ENCODE measurements at regions not wholly inside any gene's neighbourhood (a gene's known extent, or its start where the extent isn't known, plus 50 kb on each side); places are given as distances from the start of the nearest gene placed in this dataset.

DNA sequence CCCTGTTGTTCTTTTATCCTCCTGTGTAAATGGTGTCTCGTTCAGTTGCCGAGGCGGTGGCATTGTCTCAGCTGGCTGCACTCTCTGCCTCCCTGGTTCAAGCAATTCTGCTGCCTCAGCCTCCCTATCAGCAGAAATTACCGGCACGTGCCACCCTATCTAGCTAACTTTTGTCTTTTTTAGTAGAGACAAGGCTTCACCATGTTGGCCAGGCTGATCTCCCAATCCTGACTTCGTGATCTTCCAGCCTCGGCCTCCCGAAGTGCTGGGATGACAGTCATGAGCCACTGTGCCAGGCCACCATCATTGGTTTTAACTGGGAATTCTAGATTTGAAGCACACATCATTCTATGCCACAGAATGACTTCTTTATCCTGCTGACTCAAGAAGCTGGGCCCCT lies 175.3 kb upstream of the ALG10B start:
- no peak for DNase-seq

DNA sequence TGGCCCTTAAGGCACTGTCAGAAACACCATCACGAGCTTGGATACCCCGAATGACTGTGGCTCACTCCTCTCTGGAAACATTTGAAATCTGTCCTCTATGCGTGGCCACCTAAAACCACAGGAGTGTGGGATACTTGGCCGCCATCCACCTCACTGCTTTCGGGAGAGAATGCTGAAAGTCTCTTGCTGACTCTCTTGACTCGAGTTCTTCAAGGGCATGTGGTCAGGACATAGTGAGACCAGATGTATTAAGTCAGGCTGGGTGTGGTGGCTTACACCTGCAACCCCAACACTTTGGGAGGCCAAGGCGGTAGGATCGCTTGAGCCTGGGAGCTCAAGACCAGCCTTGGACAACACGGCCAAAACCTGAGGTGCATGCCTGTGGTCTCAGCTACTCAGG lies 174.7 kb upstream of the ALG10B start:
- no peak for DNase-seq

DNA sequence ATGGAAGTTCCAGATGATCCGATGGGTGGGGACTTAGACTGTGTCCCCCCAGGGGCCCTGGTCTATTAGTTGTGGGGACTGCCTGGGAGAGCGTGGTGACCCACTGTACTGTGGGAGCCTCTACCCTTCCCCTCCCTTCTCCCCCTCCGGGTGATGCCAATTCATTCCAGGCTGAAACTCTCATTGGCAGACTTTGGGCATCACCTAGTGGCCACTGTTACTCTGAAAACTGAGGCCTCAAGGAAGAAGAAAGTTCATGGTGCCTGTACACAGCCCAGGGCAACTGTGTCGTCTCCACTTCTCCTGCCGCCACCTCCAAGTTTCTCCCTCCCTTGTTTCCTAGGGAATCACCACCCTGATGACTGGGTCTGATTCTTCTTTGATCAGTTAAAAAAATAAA lies 173.6 kb upstream of the ALG10B start:
- no peak for DNase-seq

DNA sequence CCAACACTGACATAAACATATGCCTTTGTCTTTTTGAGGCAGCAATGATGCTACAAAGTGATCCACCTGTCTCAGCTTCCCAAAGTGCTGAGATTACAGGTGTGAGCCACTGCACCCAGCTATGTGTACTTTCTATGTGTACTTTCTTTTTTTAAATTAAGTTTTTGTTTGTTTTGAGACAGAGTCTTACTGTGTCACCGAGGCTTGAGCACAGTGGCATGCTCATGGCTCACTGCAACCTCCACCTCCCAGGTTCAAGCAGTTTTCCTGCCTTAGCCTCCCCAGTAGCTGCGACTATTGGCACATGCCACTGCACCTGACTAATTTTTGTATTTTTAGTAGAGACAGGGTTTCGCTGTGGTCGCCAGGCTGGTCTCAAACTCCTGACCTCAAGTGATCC lies 172.5 kb upstream of the ALG10B start:
- DNase-seq, result no peak

DNA sequence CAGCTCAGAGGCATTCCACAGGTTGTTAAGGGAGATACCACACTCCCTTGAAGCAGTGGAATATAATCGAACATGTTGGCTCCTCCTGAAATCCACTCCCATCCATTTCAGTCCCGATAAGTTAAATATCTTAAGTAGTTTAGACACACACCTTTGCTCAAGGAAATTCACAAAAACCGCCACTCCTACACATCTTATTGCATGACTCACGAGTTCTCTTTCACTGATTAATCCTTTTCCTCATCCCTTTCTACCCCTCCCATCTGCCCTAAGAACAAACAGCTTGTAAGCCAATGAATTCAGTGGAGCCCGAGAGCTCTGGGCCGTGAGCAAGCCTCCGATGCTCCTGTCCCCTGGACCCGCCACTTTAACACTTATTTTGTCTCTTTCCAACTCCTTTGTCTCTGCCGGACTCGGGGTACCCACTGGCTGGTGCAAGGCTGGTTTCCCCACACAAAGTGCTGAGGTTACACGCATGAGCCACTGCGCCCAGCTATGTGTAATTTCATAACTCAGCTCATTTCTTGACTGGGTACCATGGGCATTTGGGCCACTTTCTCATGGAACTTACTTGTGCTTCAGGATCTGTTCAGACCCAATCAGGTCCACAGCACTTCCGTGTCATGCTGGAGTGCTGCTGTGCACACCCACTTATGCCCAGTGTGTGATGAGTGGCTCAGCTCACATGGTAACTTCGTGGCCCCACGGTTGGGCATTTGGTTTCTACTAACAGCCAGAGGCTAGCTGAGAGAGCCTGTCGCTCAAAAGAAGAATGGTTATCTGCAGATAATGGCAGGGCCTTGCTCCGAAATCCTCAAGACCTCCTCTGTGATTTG lies 171.8 kb upstream of the ALG10B start:
- no peak for DNase-seq

DNA sequence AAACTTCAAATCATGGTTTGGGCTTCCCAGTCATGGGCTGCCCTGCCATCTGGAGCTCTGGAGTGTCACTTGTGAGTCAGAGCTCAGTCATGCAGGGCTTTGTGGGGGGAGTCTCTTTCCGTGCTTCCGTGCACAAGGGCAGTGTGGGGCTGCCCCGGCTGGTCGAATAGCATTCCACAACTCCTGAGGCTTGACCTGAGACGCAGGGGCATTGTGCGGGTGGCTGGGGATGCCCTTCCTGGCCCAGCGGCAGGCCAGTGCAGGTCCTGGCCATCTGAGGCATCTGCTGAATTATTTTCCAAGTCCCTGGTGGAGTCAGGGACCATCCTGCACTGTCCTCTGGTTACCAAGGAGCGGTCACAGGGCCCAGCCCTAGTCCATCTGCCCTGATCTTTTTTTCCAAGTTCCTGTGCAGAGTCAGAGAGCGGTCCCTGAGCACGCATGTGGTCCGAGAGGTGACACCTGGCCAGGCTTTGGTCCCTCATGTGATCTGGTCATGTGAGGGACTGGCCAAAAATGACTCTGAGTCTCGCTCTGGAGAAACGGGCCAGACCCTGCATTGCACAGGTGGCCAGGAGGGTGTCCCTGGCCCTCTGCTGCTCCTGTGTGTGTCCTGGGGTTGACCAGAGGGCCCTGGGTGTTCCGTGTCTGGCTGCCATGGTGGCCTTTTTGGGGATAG lies 167.0 kb upstream of the ALG10B start:
- no peak for DNase-seq

DNA sequence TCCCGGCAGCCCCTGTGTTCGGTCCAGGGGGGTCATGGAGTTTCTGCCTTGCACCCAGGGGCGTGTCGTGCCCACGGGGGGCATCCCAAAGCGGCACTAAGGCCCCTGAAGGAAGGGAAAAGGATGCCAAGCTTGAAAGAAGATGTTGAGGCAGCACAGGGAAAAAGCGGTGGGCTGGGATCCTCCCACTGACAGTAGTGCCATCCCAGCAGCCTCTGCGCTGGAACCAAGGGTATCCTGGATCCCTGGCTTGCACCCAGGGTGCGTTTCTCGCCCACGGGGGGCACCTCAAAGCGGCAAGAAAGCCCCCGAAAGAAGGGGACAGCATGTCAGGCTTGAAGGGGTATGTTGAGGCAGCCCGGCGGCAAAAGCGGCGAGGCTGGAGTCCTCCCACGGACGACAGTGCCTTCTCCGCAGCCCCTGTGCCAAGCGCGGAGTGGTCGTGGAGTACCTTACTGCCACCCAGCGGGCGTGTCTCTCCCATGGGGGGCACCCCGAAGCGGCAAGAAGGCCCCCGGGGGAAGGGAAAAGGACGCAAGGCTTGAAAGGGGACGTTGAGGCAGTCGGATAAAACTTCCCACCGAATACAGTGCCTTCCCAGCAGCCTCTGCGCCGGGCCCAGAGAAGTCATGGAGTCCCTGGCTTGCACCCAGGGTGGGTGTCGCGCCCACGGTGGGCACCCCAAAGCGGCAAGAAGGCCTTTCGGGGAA lies 164.4 kb upstream of the ALG10B start:
- DNase-seq, result no peak

DNA sequence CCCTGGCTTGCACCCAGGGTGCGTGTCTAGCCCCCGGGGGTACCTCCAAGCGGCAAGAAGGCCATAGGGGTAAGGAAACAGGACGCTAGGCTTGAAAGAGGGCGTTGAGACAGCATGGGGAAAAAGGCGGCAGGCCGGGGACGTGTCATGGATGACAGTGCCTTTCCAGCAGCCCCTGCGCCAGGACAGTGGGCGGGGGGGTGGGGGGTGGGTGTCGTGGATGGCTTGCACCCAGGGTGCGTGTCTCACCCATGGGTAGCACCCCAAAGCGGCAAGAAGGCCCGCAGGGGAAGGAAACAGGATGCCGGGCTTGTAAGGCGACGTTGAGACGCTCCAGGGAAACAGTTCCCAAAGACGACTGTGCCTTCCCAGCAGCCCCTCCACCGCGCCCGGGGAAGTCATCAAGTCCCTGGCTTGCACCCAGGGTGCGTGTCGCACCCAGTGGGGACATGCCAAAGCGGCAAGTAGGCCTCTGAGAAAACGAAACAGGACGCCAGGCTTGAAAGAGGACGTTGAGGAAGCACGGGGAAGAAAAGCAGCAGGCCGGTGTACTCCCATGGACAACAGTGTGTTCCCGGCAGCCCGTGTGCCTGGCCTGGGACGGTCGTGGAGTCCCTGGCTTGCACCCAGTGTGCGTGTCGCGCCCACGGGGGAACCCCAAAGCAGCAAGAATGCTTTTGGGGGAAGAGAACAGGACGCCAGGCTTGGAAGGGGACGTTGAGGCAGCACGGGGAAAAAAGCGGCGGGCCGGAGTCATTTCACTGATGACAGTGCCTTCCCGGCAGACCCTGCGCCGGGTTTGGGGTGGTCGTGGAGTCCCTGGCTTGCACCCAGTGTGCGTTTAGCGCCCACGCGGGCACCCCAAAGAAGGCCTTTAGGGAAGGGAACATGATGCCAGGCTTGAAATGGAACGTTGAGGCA lies 163.5 kb upstream of the ALG10B start:
- no peak for DNase-seq

DNA sequence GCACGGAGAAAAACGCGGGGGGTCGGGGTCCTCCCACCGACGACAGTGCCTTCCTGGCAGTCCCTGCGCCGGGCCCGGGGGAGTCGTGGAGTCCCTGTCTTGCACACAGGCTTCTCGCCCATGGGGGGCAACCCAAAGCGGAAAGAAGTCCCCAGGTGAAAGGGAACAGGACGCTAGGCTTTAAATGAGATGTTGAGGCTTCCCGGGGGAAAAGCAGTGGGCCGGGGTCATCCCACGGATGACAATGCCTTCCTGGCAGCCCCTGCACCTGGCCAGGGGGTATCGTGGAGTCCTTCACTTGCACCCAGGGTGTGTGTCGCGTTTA lies 162.9 kb upstream of the ALG10B start:
- no peak for DNase-seq

DNA sequence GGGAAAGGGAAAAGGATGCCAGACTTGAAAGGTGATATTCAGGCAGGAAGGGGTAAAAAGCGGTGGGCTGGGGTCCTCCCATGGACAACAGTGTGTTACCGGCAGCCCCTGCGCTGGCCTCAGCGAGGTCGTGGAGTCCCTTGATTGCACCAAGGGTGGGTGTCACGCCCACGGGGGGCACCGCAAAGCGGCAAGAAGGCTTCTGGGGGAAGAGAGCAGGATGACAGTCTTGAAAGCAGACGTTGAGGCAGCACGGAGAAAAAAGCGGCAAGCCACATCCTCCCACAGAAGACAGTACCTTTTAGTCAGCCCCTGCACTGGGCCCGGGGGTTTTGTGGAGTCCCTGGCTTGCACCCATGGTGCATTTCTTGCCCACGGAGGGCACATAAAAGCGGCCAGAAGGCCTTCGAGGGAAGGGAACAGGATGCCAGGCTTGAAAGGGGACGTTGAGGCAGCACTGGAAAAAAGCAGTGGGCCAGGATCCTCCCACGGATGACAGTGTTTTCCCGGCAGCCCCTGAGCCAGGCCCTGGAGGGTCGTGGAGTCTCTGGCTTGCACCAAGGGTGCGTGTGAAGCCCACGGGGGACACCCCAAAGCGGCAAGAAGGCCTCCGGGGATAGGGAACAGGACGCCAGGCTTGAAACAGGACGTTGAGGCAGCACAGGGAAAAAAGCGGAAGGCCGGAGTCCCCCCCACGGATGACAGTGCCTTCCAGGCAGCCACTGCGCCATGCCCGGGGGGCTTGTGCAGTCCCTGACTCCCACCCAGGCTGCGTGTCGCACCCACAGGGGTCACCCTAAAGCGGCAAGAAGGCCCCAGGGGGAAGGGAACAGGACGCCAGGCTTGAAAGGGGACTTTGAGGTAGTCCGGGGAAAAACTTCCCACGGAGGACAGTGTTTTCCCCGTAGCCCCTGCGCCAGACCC lies 162.2 kb upstream of the ALG10B start:
- DNase-seq, result no peak

DNA sequence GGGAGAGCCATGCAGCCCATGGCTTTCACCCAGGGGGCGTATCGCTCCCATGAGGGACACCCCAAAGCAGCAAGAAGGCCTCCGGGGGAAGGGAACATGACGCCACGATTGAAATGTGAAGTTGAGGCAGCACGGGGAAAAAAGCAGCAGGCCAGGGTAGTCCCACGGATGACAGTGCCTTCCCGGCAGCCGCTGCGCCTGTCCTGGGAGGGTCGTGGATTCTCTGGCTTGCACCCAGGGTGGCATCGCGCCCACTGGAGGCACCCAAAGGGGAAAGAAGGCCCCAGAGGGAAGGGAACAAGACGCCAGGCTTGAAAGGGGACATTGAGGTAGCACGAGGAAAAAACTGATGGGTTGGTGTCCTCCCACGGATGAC lies 161.6 kb upstream of the ALG10B start:
- no peak for DNase-seq

DNA sequence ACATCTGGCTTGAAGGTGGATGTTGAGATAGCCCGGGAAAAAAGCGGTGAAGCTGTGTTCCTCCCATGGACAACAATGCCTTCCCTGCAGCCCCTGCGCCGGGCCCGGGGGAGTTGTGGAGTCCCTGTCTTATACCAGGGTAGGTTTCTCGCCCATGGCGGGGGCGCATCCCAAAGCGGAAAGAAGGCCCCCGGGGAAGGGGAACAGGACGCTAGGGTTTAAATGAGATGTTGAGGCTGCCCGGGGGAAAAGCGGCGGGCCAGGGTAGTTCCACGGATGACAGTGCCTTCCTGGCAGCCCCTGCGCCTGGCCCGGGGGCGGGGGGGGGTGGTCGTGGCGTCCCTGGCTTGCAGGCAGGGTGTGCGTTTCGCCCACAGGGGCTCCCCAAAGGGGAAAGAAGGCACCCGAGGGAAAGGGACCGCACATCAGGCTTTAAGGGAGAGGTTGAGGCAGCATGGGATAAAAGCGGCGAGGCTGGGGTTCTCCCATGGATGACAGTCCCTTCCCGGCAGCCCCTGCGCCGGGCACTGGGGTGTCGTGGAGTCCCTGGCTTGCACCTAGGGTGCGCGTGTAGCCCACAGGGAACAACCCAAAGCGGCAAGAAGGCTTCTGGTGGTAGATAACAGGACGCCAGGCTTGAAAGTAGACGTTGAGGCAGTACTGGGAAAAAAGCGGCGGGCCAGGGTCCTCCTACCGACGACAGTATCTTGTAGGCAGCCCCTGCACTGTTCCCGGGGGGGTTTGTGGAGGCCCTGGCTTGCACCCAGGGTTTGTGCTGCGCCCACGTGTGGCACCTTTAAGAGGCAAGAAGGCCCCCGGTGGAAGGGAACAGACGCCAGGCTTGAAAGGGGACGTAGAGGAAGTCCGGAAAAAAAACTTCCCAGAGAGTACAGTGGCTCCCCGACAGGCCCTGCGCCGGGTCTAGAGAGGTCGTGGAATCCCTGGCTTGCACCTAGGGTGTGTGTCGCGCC lies 160.8 kb upstream of the ALG10B start:
- no peak for DNase-seq

DNA sequence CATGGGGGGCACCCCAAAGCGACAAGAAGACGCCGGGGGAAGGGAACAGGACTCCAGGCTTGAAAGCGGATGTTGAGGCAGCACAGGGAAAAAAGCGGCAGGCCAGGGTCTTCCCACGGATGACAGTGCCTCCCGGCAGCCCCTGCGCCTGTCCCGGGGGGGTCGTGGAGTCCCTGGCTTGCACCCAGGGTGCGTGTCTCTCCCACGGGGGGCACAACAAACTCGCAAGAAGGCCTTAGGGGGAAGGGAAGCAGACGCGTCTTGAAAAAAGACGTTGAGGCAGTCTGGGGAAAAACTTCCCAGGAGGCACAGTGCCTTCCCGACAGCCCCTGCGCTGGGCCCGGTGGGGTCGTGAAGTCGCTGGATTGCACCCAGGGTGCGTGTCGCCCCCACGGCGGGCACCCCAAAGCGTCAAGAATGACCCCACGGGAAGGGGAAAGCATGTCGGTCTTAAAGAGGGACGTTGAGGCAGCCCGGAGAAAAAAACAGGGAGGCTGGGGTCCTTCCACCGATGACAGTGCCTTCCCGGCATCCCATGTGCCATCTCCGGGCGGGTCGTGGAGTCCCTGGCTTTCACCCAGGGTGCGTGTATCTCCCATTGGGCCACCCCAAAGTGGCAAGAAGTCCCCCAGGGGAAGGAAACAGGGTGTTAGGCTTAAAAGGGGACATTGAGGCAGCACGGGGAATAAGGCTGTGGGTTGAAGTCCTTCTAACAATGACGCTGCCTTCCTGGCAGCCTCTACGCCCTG lies 159.9 kb upstream of the ALG10B start:
- no peak for DNase-seq

DNA sequence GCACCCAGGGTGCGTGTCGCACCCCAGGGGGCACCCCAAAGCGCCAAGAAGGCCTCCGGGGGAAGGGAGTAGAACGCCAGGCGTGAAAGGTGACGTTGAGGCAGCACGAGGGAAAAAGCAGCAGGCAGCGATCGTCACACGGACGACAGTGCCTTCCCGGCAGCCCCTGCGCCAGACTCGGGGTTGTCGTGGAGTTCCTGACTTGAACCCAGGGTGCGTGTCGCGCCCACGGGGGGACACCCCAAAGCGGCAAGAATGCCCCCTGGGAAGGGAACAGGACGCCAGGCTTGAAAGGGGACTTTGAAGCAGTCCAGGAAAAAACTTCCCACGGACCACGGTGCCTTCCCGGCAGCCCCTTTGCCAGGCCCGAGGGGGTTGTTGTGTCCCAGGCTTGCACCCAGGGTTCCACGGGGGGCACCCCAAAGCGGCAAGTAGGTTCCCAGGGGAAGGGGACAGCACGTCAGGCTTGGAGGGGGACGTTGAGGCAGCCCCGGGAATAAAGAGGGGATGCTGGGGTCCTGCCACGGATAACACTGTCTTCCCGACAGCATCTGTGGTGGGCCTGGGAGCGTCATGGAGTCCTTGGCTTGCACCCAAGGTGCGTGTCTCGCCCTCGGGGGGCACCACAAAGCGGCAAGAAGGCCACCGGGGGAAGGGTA lies 159.2 kb upstream of the ALG10B start:
- no peak for DNase-seq

DNA sequence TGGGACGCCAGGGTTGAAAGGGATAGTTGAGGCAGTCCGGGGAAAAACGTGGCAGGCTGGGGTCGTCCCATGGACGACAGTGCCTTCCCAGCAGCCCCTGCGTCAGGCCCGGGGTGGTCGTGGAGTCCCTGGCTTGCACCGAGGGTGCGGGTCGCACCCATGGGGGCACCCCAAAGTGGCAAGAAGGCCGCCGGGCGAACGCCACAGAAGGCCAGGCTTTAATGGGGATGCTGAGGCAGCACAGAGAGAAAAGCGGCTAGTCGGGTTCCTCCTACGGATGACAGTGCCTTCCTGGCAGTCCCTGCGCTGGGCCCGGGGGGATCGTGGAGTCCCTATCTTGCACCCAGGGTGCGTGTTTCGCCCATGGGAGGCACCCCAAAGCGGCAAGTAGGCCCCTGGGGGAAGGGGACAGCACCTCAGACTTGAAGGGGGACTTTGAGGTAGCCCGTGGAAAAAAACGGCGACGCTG lies 158.6 kb upstream of the ALG10B start:
- DNase-seq, result no peak

DNA sequence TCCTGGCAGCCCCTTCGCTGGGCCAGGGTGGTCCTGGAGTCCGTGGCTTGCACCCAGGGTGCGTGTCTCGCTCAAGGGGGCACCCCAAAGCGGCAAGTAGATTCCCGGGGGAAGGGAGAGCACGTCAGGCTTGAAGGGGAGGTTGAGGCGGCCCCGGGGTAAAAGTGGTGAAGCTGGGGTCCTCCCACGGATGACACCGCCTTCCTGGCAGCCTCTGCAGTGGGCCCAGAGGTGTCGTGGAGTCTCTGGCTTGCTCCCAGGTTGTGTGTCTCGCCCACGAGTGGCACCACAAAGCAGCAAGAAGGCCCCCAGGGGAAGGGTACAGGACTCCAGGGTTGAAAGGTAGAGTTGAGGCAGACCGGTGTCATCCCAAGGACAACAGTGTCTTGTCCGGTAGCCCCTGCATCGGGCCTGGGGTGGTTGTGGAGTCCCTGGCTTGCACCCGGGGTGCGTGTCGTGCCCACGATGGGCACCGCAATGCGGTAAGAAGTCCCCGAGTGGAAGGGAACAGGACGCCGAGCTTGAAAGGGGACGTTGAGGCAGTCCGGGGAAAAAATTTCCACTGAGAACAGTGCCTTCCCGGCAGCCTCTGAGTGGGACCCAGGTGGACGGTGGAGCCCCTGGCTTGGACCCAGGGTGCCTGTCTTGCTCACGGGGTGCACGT lies 158.0 kb upstream of the ALG10B start:
- DNase-seq, result no peak

DNA sequence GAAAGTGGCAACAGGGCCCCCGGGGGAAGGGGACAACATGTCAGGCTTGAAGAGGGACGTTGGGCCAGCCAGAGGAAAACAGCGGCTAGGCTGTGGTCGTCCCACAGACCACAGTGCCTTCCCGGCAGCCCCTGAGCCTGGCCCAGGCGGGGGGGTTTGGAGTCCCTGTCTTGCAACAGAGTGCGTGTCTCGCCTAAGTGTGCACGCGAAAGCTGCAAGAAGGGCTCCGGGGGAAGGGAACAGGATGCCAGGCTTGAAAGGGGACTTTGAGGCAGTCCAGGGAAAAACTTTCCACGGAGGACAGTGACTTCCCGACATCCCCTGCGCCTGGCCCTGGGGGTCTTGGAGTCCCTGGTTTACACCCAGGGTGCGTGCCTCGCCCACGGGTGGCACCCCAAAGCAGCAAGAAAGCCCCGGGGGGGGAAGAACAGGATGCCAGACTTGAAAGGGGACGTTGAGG lies 157.5 kb upstream of the ALG10B start:
- DNase-seq, result no peak

DNA sequence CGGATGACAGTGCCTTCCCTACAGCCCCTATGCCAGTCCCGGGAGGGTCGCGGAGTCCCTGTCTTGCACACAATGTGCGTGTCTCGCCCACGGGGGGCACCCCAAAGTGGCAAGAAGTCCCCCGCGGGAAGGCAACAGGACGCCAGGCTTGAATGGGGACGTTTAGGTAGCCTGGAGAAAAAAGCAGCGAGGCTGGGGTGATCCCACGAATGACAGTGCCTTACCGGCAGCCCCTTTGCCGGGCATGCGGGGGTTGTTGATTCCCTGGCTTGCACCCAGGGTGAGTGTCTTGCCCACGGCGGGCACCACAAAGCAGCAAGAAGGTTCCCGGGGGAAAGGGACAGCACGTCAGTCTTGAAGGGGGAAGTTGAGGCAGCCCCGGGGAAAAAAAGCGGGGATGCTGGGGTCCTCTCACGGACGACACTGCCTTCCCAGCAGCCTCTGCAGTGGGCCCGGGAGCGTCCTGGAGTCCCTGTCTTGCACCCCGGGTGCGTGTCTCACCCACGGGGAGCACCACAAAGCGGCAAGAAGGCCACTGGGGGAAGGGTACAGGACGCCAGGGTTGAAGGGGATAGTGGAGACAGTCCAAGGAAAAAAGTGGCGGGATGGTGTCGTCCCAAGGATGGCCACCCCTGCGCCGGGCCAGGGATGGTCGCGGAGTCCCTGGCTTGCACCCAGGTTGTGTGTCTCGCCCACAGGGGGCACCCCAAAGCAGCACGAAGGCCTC lies 156.8 kb upstream of the ALG10B start:
- DNase-seq, result no peak

Data from inflammatory macrophage treated with lipopolysaccharide for 4 hours (primary cell).